Lower leg skin (tissue), 4 donors: ENCODE measurements at regions not wholly inside any gene's neighbourhood (a gene's known extent, or its start where the extent isn't known, plus 50 kb on each side); places are given as distances from the start of the nearest gene placed in this dataset.

Experiments used
- DNase-seq, 2 donors: peaks; one replicate each; pipeline ENCODE4 v3.0.0-alpha.2; 2019; ENCODE audit warnings: low spot score in 2 of 2
- H3K4me3 ChIP-seq: fragments of 200-600 bp; sonication (generic); 2 replicates; pipeline ENCODE4 v1.5.1; 2017; ENCODE audit warnings: mild to moderate bottlenecking, low read depth; ENCODE audit not compliant: poor library complexity, severe bottlenecking
- POLR2A ChIP-seq, 2 donors: fragments of 450-650 bp; IDR thresholded peaks; one replicate each; pipeline ENCODE4 v1.6.1; 2016 to 2017; ENCODE audit warnings: antibody characterized with exemption in 2 of 2, mild to moderate bottlenecking in 1 of 2, moderate library complexity in 1 of 2
- WGBS, 2 donors: methylation state at CpG; one replicate each; pipeline ENCODE4 v1.1.5; 2018; 5-methylcytosine and 5-hydroxymethylcytosine counted together
- intact Hi-C: fragments of 100-400 bp; cut with DNase I; formaldehyde crosslinking; loops from one replicate; pipeline ENCODE4 v1.15.0; 2023; ENCODE audit warnings: low total_unique reads
- TF ChIP-seq, protein P1 (sequence below), 3 donors: fragments of 450-650 bp; IDR thresholded peaks; one replicate each; pipeline ENCODE4 v1.5.1; 2016; ENCODE audit warnings: antibody characterized with exemption in 3 of 3, mild to moderate bottlenecking in 3 of 3, moderate library complexity in 2 of 3

- no peak overlapping the region for H3K4me3 ChIP-seq
- no peak for TF ChIP-seq POLR2A (IDR thresholded peaks at IDR 0.05)
- TF ChIP-seq, protein P1, sequence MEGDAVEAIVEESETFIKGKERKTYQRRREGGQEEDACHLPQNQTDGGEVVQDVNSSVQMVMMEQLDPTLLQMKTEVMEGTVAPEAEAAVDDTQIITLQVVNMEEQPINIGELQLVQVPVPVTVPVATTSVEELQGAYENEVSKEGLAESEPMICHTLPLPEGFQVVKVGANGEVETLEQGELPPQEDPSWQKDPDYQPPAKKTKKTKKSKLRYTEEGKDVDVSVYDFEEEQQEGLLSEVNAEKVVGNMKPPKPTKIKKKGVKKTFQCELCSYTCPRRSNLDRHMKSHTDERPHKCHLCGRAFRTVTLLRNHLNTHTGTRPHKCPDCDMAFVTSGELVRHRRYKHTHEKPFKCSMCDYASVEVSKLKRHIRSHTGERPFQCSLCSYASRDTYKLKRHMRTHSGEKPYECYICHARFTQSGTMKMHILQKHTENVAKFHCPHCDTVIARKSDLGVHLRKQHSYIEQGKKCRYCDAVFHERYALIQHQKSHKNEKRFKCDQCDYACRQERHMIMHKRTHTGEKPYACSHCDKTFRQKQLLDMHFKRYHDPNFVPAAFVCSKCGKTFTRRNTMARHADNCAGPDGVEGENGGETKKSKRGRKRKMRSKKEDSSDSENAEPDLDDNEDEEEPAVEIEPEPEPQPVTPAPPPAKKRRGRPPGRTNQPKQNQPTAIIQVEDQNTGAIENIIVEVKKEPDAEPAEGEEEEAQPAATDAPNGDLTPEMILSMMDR (IDR thresholded peaks at IDR 0.05), result no peak
- WGBS, 2 donors, result 72 to 84% methylated on average over 7 of the region's 7 CpGs
- DNase-seq, result no peak
- intact Hi-C loops, result no loop called here
Observed at GRCh38 chr17:31692632-31693031, 166.4 kb downstream of the COPRS start.

DNA sequence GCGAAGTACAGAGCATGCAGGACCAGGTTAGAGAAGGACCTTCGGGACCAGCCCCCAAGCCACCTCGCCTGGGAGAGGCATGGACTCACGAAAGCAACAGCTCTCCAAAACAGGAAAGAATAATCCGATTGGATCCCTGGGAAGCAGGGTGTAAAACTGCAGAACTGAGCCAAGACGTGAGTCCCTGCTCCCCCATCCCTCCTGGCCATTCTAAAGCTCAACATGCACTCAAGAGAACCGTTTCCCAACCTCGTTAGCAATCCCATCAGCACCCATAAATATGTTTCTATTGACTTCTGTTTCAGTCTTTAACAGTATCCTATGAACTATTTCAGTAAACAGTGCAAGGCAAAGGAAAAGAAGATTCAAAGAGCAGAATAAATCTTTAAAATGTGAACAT, 167.0 kb downstream of the COPRS start:
- intact Hi-C loops, result no loop called here

DNA sequence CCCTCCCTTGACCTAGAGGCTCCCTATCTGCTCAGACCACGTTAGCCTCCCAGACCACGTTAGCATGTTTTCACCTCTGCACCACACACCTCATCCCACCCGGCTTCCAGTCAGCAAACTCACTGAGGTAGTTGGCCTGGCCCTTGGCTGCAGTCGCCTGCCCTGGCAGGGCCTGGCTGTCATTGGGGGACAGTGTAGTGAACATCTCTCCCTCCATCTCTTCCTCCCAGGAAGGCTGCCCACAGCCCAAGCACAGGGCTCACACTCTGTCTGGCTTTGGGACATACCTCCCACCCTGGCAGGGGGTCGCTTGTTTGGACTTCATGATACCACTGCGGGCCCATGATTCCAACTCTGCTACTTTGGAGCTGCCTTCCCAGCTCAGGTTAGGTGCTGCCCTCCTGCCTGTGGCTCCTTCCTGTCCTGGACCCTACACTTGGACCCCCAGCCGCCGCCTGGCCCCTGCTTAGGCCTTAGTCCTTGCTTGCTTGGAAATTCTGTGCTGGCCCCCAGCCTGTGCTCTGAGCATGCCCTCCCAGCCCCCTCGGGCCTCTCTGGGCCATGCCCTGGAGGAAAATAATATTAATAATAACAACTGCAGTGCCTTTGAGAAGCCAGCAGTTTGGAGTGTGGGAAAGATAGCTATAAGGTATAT, 167.7 kb downstream of the COPRS start:
- 78 to 81% methylated on average over 9 of the region's 9 CpGs for WGBS, 2 donors
- no peak overlapping the region for H3K4me3 ChIP-seq
- DNase-seq, result no peak
- intact Hi-C loops, result no loop called here
- TF ChIP-seq, protein P1 (IDR thresholded peaks at IDR 0.05), result no peak
- no peak for TF ChIP-seq POLR2A (IDR thresholded peaks at IDR 0.05)

More for the DNA sequence above, 167.0 kb downstream of the COPRS start:
- TF ChIP-seq, protein P1 (IDR thresholded peaks at IDR 0.05), result no peak
- no peak for TF ChIP-seq POLR2A (IDR thresholded peaks at IDR 0.05)
- H3K4me3 ChIP-seq, result no peak overlapping the region
- no peak for DNase-seq
- 44 to 59% methylated on average over 8 of the region's 8 CpGs for WGBS, 2 donors

DNA sequence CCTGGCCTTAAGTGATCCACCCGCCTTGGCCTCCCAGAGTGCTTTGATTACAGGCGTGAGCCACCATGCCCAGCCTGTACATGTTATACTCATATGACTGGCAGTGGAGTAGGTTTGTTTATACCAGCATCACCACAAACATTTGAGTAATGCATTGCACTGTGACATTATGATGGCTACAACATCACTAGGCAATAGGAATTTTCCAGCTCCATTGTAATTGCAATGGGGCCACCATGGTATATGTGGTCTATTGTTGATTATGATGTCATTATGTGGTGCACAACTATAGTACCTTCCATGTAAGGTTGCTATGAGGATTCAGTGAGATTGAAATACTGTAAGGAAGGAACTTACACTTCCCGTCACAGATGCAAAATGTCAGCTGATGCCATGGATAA, 168.9 kb downstream of the COPRS start:
- no peak for DNase-seq
- H3K4me3 ChIP-seq, result no peak overlapping the region
- intact Hi-C loops, result no loop called here
- TF ChIP-seq, protein P1 (IDR thresholded peaks at IDR 0.05), result no peak
- no peak for TF ChIP-seq POLR2A (IDR thresholded peaks at IDR 0.05)
- 85 to 94% methylated on average over 3 of the region's 3 CpGs for WGBS, 2 donors

GRCh38 chr17:31688701-31689100, 170.3 kb downstream of the COPRS start:
- no peak overlapping the region for H3K4me3 ChIP-seq
- 79% methylated on average over 1 of the region's 1 CpG for WGBS, 2 donors
- no peak for DNase-seq
- TF ChIP-seq, protein P1 (IDR thresholded peaks at IDR 0.05), result no peak
- TF ChIP-seq POLR2A (IDR thresholded peaks at IDR 0.05), result no peak
- intact Hi-C loops, result no loop called here
